Effector memory CD8-positive, alpha-beta T cell (primary cell): ENCODE measurements at regions not wholly inside any gene's neighbourhood (a gene's known extent, or its start where the extent isn't known, plus 50 kb on each side); places are given as distances from the start of the nearest gene placed in this dataset.

Source experiments
- ATAC-seq: fragments of 150-1000 bp; cut with Tn5 transposase; replicated peaks from 2 replicates; pipeline ENCODE4 v1.10.0; 2021; ENCODE audit warnings: mild to moderate bottlenecking, moderate library complexity
- DNase-seq, 3 experiments: peaks; one replicate each; pipeline ENCODE4 v3.0.0; 2021
- H3K27ac Mint-ChIP-seq, 2 donors: one replicate each; pipeline ENCODE4 v1.8.0; 2022; ENCODE audit warnings: mild to moderate bottlenecking in 2 of 2, mixed read lengths in 2 of 2, moderate library complexity in 2 of 2
- H3K27me3 Mint-ChIP-seq, 2 donors: one replicate each; pipeline ENCODE4 v1.8.0; 2022; ENCODE audit warnings: mixed read lengths in 2 of 2
- H3K36me3 Mint-ChIP-seq: one replicate; pipeline ENCODE4 v1.8.0; 2022; ENCODE audit warnings: mild to moderate bottlenecking, moderate library complexity, mixed read lengths; ENCODE audit not compliant: insufficient read depth
- H3K4me1 Mint-ChIP-seq, 2 donors: one replicate each; pipeline ENCODE4 v1.8.0; 2022; ENCODE audit warnings: low read depth in 2 of 2, mixed read lengths in 2 of 2
- H3K4me3 Mint-ChIP-seq, 2 donors: one replicate each; pipeline ENCODE4 v1.8.0; 2022; ENCODE audit warnings: mild to moderate bottlenecking in 2 of 2, mixed read lengths in 2 of 2, moderate library complexity in 2 of 2
- H3K9me3 Mint-ChIP-seq, 2 donors: one replicate each; pipeline ENCODE4 v1.8.0; 2022; ENCODE audit warnings: mixed read lengths in 2 of 2

DNA sequence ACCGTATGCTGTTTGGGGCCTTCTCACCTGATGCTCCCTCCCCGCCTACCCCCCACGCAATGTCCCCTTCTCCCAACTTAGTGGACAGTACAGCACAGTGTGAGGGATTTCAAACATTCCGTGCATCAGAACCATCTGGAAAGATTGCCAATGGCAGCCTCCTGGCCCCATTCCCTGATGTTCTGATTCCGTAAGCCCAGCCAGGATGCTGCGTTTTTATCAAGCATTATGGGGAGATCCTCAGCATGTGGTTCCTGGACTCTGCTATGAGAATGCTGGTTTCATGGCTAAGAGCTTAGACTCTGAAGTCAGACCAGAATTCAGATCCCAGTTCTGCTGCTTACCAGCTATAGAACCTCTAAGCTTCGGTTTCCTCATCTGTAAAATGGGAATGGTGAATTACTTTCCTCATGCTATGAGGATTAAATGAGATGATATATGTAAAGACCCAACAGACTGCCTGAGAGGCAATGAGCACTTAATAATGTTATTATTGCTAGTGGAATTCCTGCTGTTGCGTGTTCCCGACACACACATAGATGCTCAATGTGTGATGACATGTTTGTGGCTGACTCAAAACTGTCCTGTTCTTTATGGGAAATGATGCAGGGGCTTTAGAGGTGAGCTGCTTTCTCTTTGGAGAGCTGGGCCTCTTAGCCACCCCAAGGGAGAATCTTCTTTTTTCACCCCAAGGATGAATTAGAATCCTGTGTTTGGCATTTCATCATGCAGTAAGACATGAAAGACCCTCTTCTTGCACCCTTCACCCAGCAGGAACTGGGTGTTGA is 60.8 kb upstream of the SMNDC1 start:
- Mint-ChIP-seq H3K27ac (no peak overlapping the region), H3K4me3 (no peak overlapping the region), H3K4me1 (peaks cover 3 to 6% of the 10 kb centered on the region in 2 donors), H3K9me3 (no peaks in the 10 kb centered on the region), H3K27me3 (no peaks in the 10 kb centered on the region), H3K36me3 (no peaks in the 10 kb centered on the region)
- no peak for ATAC-seq
- DNase-seq: no peak

DNA sequence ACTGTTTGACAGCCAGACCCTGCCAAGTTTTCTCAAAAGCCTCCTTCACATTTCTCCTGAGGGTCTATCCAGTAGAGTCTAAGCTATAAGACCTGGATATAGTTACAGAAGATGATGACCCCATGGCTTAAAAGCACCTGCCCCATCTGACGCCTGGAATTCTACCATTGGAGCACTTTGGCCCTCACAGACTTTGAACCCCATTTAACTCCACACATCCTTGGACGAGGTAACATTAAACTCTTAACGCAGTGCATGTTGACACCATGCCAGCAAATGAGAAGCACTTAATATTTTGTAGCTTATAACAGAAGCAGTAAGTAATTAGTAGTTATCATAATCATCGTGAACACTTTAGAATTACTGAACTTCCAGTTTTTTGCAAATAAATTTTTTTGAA is 61.9 kb upstream of the SMNDC1 start:
- Mint-ChIP-seq H3K9me3 (no peaks in the 10 kb centered on the region), H3K4me1 (peaks cover 3 to 6% of the 10 kb centered on the region in 2 donors), H3K4me3 (no peak overlapping the region), H3K27me3 (no peaks in the 10 kb centered on the region), H3K27ac (no peak overlapping the region), H3K36me3 (no peaks in the 10 kb centered on the region)
- ATAC-seq (no peak), DNase-seq (no peak)

DNA sequence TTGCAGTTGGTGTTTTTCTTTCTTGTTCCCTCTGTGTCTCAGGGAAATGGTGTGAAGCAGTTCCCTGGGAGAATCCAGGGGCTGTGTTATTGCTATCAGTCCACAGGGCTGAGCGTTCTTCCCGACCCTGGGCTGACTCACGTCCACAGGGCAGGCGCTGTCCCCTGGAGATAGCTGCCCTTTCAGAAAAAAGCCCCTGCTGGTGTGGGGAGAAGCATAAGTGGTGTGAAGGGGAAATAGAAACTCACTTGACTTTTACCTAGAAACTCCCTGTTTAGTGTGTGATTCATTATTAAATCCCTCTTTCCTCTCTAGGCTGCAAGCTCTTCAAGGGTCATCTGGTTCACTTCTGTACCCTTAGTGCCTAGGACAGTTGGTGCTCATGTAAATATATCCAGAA is 63.3 kb upstream of the SMNDC1 start:
- DNase-seq (no peak), ATAC-seq (no peak)
- H3K27ac Mint-ChIP-seq: no peak overlapping the region
- no peaks in the 10 kb centered on the region for H3K9me3 Mint-ChIP-seq
- H3K4me1 Mint-ChIP-seq: peaks cover 3 to 4% of the 10 kb centered on the region in 2 donors
- H3K36me3 Mint-ChIP-seq: no peaks in the 10 kb centered on the region
- no peaks in the 10 kb centered on the region for H3K27me3 Mint-ChIP-seq
- no peak overlapping the region for H3K4me3 Mint-ChIP-seq

DNA sequence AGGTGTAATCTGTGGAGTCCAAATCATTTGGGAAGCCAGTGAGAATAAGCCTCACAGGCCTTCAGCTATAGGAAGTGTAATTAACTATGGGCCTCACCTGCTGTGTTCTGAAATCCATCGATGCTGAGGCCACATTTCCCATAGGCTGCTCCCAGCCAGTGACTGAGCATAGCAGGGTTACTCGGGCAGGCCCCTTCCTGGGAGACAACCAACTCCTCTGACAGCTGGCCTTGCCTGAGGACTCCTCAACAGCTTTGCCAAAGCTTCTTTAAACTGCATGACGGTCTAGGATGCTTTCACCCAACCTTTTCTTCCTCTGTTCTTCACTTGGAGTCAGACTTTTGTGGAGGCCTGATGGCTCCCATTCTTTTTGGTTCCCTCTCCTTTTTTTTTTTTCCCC is 63.8 kb upstream of the SMNDC1 start:
- H3K4me1 Mint-ChIP-seq: peaks cover 3 to 4% of the 10 kb centered on the region in 2 donors

DNA sequence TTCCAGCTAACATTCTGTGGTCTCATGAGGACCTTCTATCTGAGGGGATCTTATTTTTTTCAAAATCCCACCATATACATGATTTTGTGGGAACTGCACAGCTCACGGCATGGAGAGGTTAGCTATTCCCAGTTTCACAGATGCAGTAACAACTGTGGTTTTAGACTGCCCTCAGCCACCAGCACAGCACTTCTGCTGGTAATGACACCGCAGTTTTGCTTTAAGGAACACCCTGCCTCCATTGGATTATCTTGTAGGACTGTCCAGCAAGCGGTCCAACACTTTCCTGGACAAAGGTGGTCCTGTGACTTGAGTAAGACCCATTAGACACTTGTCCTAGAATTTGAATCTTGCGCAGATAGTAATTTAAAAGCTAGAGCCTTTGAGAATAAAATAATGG is 65.3 kb upstream of the SMNDC1 start:
- DNase-seq (no peak), ATAC-seq (no peak)
- Mint-ChIP-seq H3K4me3 (no peak overlapping the region), H3K4me1 (peaks cover 3 to 4% of the 10 kb centered on the region in 2 donors), H3K36me3 (no peaks in the 10 kb centered on the region), H3K27ac (no peak overlapping the region), H3K27me3 (no peaks in the 10 kb centered on the region), H3K9me3 (no peaks in the 10 kb centered on the region)

More for the DNA sequence above, 63.8 kb upstream of the SMNDC1 start:
- Mint-ChIP-seq H3K27me3 (no peaks in the 10 kb centered on the region), H3K27ac (no peak overlapping the region), H3K9me3 (no peaks in the 10 kb centered on the region), H3K36me3 (no peaks in the 10 kb centered on the region), H3K4me3 (no peak overlapping the region)
- DNase-seq (no peak), ATAC-seq (no peak)

DNA sequence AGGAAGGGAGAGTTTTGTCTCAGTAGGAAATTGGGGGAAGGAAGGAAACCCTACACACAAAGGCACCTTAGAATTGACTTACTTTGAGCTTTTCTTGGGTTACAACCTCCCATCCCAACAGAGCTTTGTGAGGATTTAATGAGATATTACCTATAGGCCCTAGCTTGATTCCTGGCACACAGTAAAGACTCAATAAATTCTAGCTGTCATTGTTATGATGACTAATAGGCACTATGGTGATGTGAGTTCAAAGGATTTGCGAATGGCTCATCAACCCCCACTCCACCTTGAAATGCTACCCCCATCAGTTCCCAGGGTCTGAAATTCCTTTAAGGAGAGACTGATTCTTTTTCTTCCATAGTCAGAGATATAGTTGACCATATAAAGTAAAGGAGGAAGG is 67.9 kb upstream of the SMNDC1 start:
- DNase-seq (no peak), ATAC-seq (no peak)
- Mint-ChIP-seq H3K36me3 (no peaks in the 10 kb centered on the region), H3K4me1 (peaks cover 5 to 11% of the 10 kb centered on the region in 2 donors), H3K27ac (no peak overlapping the region), H3K4me3 (no peak overlapping the region), H3K9me3 (no peaks in the 10 kb centered on the region), H3K27me3 (no peaks in the 10 kb centered on the region)

DNA sequence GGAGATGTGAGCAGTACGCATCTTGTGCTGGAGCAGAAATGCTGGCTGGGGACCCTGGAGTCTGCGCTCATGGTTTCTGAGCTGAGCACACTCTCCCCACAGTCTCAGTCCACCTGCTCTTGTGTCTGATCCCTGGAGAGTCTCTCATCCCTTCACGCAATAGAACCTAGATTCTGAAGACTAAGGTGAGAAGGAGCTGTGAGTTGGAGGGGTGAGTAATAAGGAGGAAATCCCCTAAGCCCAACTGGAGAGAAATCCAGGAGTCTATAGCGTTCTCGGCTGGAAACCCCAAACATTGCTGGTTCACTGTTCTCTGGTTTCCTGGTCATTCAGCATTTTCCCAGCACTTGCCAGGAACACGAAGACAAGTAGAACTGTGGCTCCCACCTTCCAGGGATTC is 68.3 kb upstream of the SMNDC1 start:
- no peak for ATAC-seq
- H3K27me3 Mint-ChIP-seq: no peaks in the 10 kb centered on the region
- no peak overlapping the region for H3K4me3 Mint-ChIP-seq
- H3K27ac Mint-ChIP-seq: no peak overlapping the region
- DNase-seq: no peak
- peaks cover 6 to 11% of the 10 kb centered on the region in 2 donors for H3K4me1 Mint-ChIP-seq
- no peaks in the 10 kb centered on the region for H3K36me3 Mint-ChIP-seq
- no peaks in the 10 kb centered on the region for H3K9me3 Mint-ChIP-seq

DNA sequence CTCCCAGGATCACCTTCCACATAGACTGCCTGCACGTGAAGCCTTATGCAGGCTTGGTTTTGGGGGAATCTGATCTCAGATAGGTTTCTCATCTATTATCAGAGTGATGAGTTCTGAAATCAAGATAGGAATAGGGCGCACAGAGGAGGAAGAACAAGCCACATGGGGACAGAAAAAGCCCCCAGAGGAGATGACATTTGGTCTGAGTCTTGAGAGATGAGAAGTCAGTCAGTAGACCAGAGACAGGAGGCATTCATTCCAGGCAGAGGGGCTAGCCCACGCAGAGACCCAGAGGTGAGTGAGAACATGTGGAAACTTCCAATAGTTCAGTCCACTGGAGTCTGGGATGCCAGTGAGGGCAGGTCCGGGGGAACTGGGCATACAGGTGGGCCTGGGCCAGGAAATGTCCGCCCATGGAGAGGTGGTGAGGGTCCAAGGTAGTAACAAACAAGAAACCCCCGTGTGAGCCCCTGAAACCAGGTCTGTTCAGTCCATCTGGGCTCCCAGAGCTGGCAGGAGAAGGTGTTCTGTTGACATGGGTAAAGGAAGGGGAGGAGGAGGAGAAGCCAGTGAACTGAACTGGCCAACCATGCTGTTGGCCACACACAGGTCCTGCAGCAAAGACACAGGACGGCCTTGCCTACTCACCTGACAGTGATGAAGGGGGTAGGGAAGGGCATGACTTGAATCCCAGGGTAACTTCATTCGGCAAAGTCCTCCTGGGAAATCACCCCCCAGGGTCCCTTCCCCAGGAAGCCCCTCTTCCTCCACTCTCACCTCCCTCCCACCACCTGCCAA is 69.3 kb upstream of the SMNDC1 start:
- H3K4me3 Mint-ChIP-seq: no peak overlapping the region
- no peak overlapping the region for H3K27ac Mint-ChIP-seq
- H3K9me3 Mint-ChIP-seq: no peaks in the 10 kb centered on the region
- no peaks in the 10 kb centered on the region for H3K36me3 Mint-ChIP-seq
- no peaks in the 10 kb centered on the region for H3K27me3 Mint-ChIP-seq
- no peak for DNase-seq
- H3K4me1 Mint-ChIP-seq: peaks cover 5 to 8% of the 10 kb centered on the region in 2 donors
- no peak for ATAC-seq

DNA sequence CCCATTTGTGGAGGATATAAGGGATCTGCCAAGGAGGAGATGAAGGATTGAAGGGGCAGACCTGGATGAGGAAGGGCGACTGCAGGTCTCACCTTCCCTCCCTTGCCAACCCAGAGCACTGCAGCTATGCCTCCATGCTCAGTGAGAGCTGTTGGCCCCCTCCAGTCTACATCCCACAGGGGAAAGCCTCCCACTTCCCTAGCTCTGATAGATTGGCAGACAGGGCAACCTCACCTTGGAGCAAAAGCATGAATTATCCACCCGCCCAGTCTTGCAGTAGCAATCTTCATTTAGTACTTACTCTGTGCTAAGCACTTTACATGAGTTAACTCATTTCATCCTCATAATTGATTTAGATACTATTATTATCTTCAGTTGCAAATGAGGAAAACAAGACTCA is 70.4 kb upstream of the SMNDC1 start:
- Mint-ChIP-seq H3K9me3 (no peaks in the 10 kb centered on the region), H3K36me3 (no peaks in the 10 kb centered on the region), H3K4me3 (no peak overlapping the region), H3K27ac (no peak overlapping the region), H3K27me3 (no peaks in the 10 kb centered on the region), H3K4me1 (peaks cover 5 to 8% of the 10 kb centered on the region in 2 donors)
- ATAC-seq (no peak), DNase-seq (no peak)

DNA sequence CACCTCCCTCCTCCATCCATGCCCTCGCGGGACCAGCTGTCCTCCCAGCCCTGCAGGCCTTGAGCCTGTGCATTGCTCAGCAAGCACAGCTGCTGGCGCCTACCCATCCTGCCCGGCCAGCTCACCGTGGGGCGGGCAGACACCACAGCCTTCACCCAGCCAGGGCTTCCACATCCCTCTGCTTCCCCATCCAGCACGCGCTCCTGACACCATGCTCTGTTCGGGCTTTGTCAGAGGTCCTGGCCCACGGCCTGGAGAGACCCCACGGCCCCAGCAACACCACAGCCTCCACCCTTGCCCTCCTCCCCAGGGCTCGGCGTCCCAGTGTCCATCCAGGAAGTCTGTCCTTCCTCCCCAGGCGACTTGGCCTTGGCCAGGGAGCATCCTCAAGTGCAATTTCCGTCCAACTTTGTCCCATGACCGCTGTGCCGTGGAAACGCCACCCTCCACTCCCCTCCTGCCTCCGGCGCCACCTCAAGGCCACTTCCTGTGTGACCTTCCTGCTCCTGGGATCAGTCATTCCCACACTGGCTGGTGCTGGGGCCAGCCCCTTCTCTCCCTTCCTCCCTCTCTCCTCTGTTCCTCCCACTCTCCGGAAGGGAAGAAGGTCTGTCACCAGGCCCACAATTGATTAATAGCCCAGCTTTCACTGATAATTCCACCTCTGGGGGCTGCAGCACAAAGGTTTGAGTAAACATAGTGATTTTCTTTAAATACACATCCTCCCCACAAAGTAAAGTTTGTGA is 71.5 kb upstream of the SMNDC1 start:
- Mint-ChIP-seq H3K27me3 (no peaks in the 10 kb centered on the region), H3K36me3 (peaks cover 3% of the 10 kb centered on the region), H3K4me3 (no peak overlapping the region), H3K27ac (no peak overlapping the region), H3K9me3 (no peaks in the 10 kb centered on the region), H3K4me1 (peaks cover 5 to 8% of the 10 kb centered on the region in 2 donors)
- ATAC-seq (no peak), DNase-seq (no peak)

DNA sequence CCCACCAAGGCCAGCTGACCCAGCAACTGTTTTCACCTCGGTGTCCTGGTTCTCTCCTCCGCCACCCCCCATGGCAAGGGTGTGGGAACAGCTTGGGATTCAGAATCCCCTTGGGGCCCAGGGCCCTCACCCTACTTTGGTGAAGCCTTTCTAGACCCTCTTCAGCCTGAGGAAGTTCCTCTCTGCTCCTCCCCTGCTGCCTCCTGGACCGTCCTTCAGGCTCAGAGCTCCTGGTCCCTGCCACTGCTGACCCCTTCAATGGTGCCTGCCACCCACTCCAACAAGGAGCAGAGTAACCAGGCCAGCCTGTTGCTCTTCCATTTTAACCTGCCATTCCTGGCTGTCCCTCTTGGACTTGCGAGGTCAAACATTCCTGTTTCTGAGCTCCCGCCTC is 72.0 kb upstream of the SMNDC1 start:
- Mint-ChIP-seq H3K9me3 (no peaks in the 10 kb centered on the region), H3K4me3 (no peak overlapping the region), H3K4me1 (peaks cover 5 to 8% of the 10 kb centered on the region in 2 donors), H3K36me3 (peaks cover 3% of the 10 kb centered on the region), H3K27ac (peak overlapping the region in 1 of 2 donors; percentile 66), H3K27me3 (no peaks in the 10 kb centered on the region)
- DNase-seq (no peak), ATAC-seq (no peak)

DNA sequence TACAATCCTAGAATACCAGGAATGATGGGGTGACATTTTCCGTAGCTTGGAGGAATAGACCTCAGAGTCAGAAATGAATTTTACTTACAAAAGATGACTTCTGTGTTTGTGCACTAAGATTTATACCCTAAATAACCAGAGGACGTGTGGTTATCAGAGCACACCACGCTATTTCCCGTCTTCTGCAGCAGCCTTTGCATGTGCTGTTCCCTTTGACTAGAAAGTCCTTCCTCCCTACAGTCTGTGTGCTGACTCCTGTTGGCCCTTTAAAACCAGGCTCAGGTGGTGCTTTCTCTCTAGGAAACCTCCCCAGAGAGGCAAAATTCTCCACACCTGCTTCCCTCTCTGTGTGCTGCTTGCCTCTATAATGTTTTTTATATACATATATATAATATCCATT is 73.3 kb upstream of the SMNDC1 start:
- no peak for DNase-seq
- Mint-ChIP-seq H3K36me3 (peaks cover 3% of the 10 kb centered on the region), H3K27me3 (peaks cover 0 to 9% of the 10 kb centered on the region in 2 donors), H3K4me1 (peaks cover 5 to 8% of the 10 kb centered on the region in 2 donors), H3K4me3 (no peak overlapping the region), H3K27ac (no peak overlapping the region), H3K9me3 (no peaks in the 10 kb centered on the region)
- ATAC-seq: peak; percentile 21

DNA sequence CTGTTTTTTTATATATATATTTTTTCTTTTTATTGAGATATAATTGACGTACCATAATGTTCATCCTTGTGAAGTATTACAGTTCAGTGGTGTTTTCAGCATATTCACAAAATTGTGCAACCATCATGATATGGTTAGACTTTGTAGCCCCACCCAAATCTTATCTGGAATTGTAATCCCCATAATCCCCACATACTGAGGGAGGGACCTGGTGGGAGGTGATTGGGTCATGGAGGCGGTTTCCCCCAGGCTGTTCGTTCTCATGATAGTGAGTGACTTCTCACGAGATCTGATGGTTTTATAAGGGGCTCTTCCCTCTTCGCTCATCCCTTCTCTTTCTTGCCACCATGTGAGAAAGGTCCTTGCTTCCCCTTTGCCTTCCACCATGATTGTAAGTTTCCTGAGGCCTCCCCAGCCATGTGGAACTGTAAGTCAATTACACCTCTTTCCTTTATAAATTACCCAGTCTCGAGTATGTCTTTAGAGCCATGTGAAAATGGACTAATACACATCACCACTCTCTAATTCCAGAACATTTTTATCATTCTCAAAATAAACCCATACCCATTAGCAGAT is 73.9 kb upstream of the SMNDC1 start:
- Mint-ChIP-seq H3K4me3 (no peak overlapping the region), H3K4me1 (peaks cover 5 to 8% of the 10 kb centered on the region in 2 donors), H3K27me3 (peaks cover 0 to 9% of the 10 kb centered on the region in 2 donors), H3K9me3 (no peaks in the 10 kb centered on the region), H3K27ac (no peak overlapping the region), H3K36me3 (peaks cover 3% of the 10 kb centered on the region)
- ATAC-seq (no peak), DNase-seq (no peak)
